Activated CD8-positive, alpha-beta memory T cell treated with anti-CD3 and anti-CD28 coated beads, Interleukin-2, amount 50 U/mL, for 24 hours (primary cell): ENCODE measurements at regions not wholly inside any gene's neighbourhood (a gene's known extent, or its start where the extent isn't known, plus 50 kb on each side); places are given as distances from the start of the nearest gene placed in this dataset.
"Not testable (repeated sequence)": the region's sequence is repeated elsewhere in the genome, so short reads cannot be mapped to it uniquely, and the experiment has no call there.

Experiments
- DNase-seq: peaks from one replicate; pipeline ENCODE4 v3.0.0-alpha.2; 2020; ENCODE audit errors: extremely low read depth

DNA sequence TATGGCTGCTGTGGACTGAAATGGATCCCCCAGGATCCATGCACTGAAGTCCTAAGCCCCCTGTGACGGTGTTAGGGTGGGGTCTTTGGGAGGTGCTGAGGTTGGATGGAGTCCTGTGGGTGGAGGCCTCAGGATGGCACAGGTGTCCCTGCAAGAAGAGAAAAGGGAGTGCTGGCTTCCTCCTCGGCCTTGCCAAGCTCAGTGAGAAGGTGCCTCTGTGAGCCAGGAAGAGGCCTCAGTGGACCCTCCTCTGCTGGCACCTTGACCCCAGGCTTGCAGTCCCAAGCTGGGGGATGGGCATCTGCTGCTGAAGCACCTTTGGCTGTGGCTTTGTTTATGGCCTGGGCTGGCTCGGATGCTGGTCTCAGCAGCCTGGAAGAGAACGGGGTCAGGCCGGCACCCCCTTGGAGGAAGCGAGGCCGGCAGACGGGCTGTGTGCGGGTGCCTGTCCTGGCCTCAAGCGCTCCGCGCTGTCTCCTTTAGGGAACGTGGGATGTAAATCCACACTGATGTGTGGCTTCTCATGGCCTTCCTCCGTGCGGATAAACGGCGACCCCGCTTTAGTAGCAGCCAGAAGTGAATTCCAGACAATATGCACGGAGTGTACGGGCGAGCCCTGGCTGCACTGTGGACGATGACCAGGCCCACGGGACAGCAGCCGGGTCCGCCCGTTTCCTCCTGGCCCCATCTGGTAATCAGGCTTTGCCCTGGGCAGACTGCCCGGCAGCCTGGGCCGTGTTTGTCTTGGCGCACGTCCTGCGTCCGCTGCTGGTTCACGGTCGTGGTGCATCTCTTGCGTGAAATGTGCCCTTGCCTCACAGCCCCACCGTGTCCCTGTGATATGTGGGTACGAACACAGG is 182.6 kb downstream of the ERMARD start:
- no peak for DNase-seq

- no peak for DNase-seq
Observed at GRCh38 chr6:169933251-169933821, 181.9 kb downstream of the ERMARD start.

GRCh38 chr6:169932491-169932890 is 181.1 kb downstream of the ERMARD start:
- no peak for DNase-seq

DNA sequence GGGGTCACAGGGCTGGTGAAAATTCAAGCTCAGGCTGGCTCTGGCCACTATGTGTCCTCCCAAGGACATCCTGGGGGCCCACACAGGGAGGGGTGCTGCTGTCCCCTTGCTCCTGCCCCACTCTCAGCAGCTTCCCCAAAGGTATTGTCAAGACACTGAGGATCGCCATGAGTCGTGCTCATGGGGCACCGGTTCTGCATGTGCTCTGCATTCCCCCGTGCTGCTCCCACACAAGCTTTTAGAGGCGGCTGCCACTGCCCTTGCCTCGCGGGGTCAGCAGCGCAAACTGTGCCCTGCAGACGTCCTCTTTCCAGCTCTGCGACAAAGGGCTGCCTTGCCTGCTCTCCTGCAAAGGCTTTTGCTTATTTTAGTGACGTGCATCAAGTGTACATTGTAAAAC is 179.8 kb downstream of the ERMARD start:
- no peak for DNase-seq

DNA sequence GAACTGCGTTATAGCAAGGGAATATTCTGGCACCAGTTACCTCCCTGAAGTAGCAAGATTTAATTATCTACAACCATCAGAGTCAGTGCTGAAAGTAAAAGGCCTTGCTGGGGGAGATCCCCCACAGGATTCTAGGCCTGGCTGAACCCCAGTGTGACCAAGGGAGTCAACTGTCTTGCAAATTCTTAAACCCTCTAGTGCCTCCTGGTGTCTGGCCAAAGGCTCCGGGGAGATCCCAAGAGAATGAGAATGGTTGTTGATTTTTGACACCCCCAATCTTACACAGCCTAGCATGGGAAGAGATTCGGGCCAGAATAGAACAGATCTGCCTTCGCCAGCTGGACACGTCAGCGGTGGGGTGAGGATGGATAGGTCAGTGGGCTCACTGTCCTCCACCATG is 179.4 kb downstream of the ERMARD start:
- no peak for DNase-seq

GRCh38 chr6:169927711-169928110 is 176.3 kb downstream of the ERMARD start:
- DNase-seq = no peak

DNA sequence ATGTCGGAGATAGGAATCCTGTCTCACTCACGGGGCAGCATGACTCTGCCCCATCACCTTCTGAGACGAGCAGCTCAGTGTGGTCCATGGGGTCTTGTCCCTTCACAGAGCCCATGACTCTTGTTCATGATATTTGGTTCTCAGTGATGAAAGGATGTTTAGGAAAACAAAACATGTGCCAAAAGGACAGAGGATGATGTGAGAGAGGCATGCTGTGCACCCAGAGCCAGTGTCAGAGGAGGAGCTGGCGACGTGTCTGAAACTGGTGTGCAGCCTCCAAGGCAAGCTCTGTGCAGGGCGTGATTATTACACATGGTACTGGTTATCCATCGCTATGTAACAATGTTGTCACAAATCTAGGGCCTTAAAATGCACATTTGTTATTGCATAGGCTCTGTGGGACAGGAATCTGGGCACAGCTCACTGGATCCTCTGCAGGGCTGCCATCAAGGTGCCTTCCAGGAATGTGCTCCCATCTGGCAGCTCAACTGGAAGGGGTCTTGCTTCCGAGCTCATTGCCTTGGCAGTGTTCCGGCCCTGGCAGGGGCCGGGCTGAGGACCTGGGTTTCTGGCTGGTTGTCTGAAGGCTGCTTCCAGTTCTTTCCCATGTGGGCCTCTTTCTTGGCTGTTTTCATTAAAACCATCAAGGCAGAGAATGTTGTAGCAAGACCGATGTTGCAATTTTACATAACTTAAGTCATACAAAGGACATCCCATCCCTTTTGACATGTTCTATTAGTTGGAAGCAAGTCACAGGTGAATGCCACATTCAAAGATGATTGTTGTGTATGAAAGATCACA is 175.4 kb downstream of the ERMARD start:
- DNase-seq = no peak

GRCh38 chr6:169923468-169924464 is 172.3 kb downstream of the ERMARD start:
- no peak for DNase-seq

GRCh38 chr6:169921853-169922824 is 170.7 kb downstream of the ERMARD start:
- DNase-seq = no peak

DNA sequence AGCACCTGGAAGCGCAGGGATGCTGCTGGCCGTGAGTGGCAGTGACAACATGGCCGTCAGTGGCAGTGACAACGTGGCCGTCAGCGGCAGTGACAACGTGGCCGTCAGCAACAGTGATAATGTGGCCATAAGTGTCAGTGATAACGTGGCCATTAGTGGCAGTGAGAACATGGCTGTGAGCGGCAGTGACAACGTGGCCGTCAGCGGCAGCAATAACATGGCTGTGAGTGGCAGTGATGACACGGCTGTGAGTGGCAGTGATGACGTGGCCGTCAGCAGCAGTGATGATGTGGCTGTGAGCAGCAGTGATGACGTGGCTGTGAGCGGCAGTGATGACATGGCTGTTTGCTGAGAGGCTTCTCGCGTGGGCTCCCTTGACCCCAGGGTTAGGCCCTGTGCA is 169.8 kb downstream of the ERMARD start:
- DNase-seq = no peak

- DNase-seq = no peak
Observed at GRCh38 chr6:169920359-169921020, 169.1 kb downstream of the ERMARD start.

- DNase-seq = no peak
Observed at GRCh38 chr6:169918954-169919549, 167.6 kb downstream of the ERMARD start.

DNA sequence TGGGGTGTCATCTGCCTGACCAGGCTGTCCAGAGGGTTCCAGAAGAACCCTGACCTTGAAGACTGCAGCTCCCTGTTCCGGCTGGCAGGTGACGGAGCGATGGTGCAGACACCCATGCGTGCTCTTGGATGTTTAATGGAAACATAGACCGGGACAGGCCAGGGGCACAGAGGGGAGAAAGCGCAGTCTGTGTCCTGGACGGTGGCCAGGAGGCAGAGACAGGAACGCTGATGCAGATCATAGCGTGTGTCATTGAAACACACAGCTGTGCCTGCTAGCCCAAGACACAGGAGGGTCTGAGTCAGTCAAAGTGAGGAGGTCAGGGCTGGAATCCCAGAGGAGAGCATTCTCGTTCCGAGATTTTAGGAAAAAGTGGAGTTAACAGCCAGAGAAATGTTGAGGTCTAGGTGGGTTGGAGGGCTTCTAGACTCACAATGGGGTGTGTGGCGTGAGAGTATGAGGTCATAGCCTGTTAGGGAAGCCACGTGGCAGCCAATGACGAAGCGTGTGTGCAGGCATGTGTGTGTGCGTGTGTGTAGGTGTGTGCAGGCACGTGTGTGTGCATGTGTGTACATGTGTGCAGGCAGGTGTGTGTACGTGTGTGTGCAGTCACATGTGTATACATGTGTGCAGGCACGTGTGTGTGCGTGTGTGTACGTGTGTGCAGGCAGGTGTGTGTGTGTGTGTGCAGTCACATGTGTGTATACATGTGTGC is 167.0 kb downstream of the ERMARD start:
- DNase-seq = no peak

GRCh38 chr6:169917153-169917552 is 165.7 kb downstream of the ERMARD start:
- DNase-seq = no peak

DNA sequence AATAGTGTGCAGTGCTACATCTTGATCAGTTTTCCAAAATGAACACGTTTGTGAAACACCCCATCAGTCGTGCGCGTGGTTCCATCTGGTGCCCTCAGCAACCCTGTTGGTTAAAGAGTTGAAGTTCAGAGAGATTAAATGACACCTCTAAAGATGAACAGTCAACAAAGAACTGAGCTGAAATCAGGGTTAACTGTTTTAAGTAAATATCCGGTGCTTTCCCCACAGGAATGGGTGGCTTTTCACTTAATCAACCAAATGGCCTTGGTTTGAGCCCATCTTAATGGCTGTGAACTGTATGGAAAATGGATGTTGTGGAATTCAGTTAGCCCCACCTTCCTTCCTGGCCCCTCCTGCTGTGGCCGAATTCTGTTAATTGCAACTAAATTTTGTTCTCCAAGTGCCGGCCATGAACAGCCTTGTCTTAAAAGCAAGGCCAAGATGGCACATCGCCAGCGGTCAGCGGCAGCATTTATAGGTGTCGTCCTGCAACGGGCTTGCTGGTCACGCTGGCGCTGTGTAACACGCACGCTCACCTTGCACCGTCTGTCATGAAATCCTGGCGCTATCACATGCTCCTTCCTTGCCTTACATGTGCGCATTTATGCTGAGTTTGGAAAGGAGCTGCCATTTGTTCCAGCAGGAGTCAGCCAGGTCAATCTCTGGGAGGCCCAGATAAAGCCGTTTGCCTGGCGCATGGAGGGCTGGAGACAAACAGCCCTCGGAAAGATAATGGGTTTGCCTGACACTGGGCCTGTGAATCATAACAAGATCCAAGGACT is 164.5 kb downstream of the ERMARD start:
- no peak for DNase-seq

- DNase-seq = not testable (repeated sequence)
Observed at GRCh38 chr6:169913745-169914144, 162.3 kb downstream of the ERMARD start.

DNA sequence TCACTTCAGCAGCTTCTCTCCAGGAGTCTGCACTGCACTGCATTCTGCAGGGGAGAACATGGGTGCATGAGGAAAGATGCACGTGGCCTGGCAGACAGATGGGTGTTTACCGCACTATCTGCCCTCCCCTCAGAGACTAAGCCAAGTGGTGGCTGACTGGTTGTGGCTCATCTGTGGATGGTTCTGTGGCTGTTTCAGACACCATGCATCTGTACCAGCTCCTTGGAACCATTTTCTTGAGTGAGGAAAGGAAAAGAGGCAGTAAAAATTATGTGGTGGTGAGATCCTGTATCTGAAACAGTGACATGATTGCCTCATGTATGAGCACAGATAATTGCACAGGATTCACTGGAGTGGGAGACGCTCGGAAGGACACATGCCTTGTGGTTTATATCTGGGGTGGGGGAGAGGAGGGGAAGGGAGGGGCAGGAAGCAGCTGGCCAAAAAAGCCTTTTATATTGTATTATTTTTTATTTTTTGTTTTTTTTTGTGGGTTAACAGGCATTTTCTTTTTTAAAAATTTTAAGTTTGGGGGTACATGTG is 161.7 kb downstream of the ERMARD start:
- no peak for DNase-seq
